T-helper 2 cell treated with Interferon-gamma antibody and Interleukin-4, amounts not matched to agents 5 μg/mL and 100 μg/mL, for 36 hours (primary cell): ENCODE measurements at regions not wholly inside any gene's neighbourhood (a gene's known extent, or its start where the extent isn't known, plus 50 kb on each side); places are given as distances from the start of the nearest gene placed in this dataset.

Source experiments
- DNase-seq: peaks from one replicate; pipeline ENCODE4 v3.0.0; 2021; ENCODE audit warnings: low spot score
- H3K27ac Mint-ChIP-seq: one replicate; pipeline ENCODE4 v1.8.0; 2021; ENCODE audit warnings: mild to moderate bottlenecking, mixed read lengths
- H3K27me3 Mint-ChIP-seq: one replicate; pipeline ENCODE4 v1.8.0; 2021; ENCODE audit warnings: low read depth, mixed read lengths
- H3K36me3 Mint-ChIP-seq: one replicate; pipeline ENCODE4 v1.8.0; 2021; ENCODE audit warnings: low read depth, mixed read lengths
- H3K4me1 Mint-ChIP-seq: one replicate; pipeline ENCODE4 v1.8.0; 2021; ENCODE audit warnings: low read depth, mixed read lengths
- H3K4me3 Mint-ChIP-seq: one replicate; pipeline ENCODE4 v1.8.0; 2022; ENCODE audit warnings: mild to moderate bottlenecking, moderate library complexity, mixed read lengths
- H3K9me3 Mint-ChIP-seq: one replicate; pipeline ENCODE4 v1.8.0; 2021; ENCODE audit warnings: mixed read lengths

DNA sequence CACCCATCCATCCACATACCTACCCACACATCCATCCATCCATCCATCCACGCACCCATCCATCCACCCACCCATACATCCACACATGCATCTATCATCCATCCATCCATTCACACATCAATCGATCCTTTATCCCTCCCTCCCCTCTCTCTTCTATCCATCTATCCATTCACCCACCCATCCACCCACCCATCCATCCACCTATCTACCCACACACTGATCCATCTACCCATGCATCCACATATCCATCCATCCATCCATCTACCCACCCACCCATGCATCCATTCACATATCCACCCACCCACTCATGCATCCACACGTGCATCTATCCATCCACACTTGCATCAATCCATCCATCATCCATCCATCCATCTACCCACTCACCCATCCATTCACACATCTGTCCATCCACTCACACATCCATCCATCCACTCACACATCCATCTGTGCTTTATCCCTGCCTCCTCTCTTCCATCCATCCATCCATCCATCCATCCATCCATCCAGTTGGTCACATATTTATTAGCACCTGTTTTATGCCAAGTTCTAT, 366.1 kb downstream of the CTTN start:
- Mint-ChIP-seq H3K4me1 (no peaks in the 10 kb centered on the region), H3K27ac (no peak overlapping the region), H3K9me3 (no peaks in the 10 kb centered on the region), H3K27me3 (no peaks in the 10 kb centered on the region), H3K4me3 (no peak overlapping the region), H3K36me3 (no peaks in the 10 kb centered on the region)
- DNase-seq, result no peak

GRCh38 chr11:70766901-70767300, 368.6 kb downstream of the CTTN start:
- Mint-ChIP-seq H3K4me1 (no peaks in the 10 kb centered on the region), H3K36me3 (no peaks in the 10 kb centered on the region), H3K9me3 (no peaks in the 10 kb centered on the region), H3K4me3 (no peak overlapping the region), H3K27ac (no peak overlapping the region), H3K27me3 (no peaks in the 10 kb centered on the region)
- DNase-seq, result no peak

DNA sequence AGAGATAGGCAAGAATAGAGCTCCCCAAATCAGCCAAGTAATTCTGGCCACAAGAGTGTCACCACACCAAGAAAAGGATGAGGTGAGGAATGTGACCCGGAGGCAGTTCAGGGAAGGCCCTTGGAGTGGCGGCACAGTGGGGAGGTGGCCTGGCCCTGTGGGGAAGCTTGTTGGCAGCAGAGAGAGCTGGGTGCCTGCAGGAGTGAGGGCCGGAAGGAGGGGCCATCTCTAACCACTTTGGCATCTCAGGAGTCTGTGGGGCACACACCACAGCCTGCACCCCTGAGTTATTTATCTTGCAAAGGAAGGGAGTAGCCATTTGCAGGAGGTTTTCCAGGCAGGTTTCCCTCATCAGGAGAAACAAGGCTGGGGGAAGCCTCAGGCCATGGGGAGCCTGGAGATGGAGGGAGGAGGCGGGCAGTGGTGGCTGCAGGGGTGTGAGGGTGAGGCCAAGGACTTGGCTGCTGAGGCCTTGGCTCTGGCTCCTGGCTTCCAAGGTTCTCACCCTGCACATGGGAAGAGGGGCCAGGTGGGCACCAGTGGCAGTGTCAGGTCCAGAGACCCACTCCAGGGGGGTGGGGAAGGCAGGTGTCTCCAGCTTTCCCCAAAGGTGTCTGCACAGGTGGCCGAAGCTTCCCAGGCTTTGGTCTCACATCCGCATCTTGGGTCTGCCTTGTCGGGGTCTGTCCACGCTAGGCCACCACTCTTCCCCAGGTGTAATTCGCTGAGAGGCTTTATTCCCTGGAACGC, 370.2 kb downstream of the CTTN start:
- Mint-ChIP-seq H3K4me1 (no peaks in the 10 kb centered on the region), H3K27me3 (no peaks in the 10 kb centered on the region), H3K27ac (no peak overlapping the region), H3K9me3 (no peaks in the 10 kb centered on the region), H3K4me3 (no peak overlapping the region), H3K36me3 (no peaks in the 10 kb centered on the region)
- DNase-seq, result no peak

DNA sequence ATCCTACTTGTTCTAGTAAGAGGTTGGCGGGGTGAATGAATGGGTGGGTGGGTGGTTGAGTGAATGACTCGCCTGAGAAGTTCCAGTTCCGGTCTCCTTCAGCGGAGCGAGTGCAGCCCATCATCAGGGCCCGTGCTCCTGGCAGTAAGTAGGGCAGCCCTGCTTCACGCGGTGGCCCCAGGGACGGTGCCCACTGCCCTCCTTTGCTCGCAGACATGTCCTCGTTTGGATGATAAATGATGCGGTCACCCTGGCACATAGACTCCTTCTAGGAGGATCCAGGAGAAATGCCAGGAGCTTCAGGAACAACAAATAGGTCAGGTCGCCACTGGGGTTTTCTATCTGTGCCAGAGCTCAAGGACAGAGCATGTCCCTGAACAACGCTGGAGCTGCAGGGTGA, 370.8 kb downstream of the CTTN start:
- H3K4me3 Mint-ChIP-seq, result no peak overlapping the region
- H3K27ac Mint-ChIP-seq, result no peak overlapping the region
- H3K9me3 Mint-ChIP-seq, result peaks cover 2% of the 10 kb centered on the region
- no peaks in the 10 kb centered on the region for H3K36me3 Mint-ChIP-seq
- H3K4me1 Mint-ChIP-seq, result no peaks in the 10 kb centered on the region
- no peak for DNase-seq
- no peaks in the 10 kb centered on the region for H3K27me3 Mint-ChIP-seq

- Mint-ChIP-seq H3K4me3 (no peak overlapping the region), H3K27me3 (no peaks in the 10 kb centered on the region), H3K27ac (no peak overlapping the region), H3K9me3 (peaks cover 3% of the 10 kb centered on the region), H3K4me1 (no peaks in the 10 kb centered on the region), H3K36me3 (no peaks in the 10 kb centered on the region)
- DNase-seq, result no peak
Observed at GRCh38 chr11:70769521-70769920, 371.2 kb downstream of the CTTN start.

DNA sequence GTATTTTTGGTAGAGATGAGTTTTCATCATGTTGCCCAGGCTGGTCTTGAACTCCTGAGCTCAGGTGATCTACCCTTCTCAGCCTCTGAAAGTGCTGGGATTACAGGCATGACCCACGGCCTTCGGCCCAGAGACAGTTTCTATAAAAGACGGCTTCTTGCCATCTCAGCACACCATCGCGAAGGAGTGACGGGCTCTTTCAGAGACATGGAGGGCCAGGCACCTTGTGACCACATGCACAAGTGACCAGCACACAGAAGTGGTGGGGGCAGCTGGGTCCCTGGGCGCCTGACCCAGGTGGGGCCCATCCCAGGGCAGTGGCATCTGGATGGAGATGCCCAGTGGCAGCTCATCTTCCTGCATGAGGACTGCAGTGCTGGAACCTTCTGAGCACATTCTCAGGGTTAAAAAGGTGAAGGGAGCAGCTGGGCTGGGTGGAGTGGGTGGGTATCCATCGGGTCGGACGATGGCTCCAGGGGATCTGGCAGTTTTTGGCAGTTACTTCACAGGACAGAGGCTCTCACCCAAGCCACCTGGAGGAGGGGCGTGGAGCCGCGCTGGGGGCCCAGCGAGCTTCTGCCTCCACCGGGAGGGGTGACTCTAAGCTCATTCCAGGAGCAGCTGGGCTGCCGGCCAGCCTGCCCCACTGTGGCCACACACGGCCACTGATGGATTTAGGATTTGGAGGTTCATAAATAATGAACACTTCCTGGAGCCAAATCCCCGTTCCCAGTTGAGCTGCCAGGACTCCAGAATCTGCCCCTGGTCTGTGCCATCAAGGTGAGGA, 373.0 kb downstream of the CTTN start:
- DNase-seq, result no peak
- Mint-ChIP-seq H3K36me3 (no peaks in the 10 kb centered on the region), H3K4me1 (no peaks in the 10 kb centered on the region), H3K27me3 (no peaks in the 10 kb centered on the region), H3K27ac (no peak overlapping the region), H3K9me3 (peaks cover 3% of the 10 kb centered on the region), H3K4me3 (no peak overlapping the region)

- Mint-ChIP-seq H3K27ac (no peak overlapping the region), H3K4me3 (no peak overlapping the region), H3K27me3 (no peaks in the 10 kb centered on the region), H3K36me3 (no peaks in the 10 kb centered on the region), H3K9me3 (peaks cover 3% of the 10 kb centered on the region), H3K4me1 (no peaks in the 10 kb centered on the region)
- no peak for DNase-seq
Observed at GRCh38 chr11:70772950-70773349, 374.6 kb downstream of the CTTN start.

DNA sequence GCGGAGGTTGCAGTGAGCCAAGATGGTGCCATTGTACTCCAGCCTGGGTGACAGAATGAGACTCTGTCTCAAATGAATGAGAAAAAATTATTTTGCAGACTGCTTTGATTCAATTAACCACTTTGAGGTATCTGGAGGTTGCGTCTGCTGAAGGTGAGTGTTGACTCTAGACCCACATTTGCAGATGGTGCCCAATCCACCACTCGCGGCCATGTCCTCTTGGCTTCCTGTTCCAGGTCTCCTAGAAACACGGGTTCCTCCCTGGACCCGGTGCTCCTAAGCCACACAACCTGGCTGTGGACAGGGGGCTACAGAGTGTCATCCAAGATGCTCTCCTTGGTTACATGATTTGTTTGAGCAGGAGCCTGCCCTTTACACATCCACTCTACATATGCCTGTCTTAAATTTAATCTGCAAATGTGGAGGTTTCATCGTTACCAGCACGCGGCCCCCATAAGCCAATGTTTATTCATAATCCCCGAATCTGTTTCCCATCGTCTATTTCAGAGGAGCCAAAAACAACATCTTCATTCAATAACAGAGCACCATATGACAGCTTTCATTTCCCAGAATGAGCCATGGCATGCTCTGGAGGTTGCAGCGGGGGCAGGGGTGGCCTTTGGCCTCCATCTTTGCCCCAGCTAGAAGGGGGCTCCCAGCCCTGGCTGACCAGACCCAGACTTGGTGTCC, 377.2 kb downstream of the CTTN start:
- H3K4me3 Mint-ChIP-seq, result no peak overlapping the region
- H3K36me3 Mint-ChIP-seq, result no peaks in the 10 kb centered on the region
- no peak overlapping the region for H3K27ac Mint-ChIP-seq
- H3K27me3 Mint-ChIP-seq, result no peaks in the 10 kb centered on the region
- DNase-seq, result no peak
- H3K9me3 Mint-ChIP-seq, result peaks cover 3% of the 10 kb centered on the region
- H3K4me1 Mint-ChIP-seq, result no peaks in the 10 kb centered on the region

DNA sequence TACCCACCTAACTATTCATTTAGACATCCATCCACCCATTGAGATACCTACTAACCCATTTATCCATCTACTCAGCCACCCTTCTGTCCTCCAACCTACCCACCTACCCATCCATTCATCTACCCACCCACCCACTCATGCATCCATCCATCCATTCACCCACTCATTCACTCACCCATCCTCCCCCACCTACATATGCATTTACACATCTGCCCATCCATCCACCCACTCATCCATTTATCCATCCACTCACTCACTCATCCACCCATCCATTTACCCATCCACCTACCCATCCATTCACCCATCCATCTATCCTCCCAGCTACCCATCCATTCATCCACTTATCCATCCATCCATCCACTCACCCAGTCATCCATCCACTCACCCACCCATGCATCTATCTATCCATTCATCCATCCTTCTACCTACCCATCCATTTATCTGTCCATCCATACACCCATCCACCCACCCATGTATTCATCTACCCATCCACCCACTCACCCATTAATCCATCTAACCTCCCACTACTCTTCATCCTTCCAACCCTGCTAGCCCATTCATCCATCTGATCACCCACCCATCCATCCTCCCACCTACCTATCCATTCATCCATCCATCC, 378.7 kb downstream of the CTTN start:
- Mint-ChIP-seq H3K27me3 (no peaks in the 10 kb centered on the region), H3K9me3 (peaks cover 3% of the 10 kb centered on the region), H3K4me1 (no peaks in the 10 kb centered on the region), H3K4me3 (no peak overlapping the region), H3K36me3 (no peaks in the 10 kb centered on the region), H3K27ac (no peak overlapping the region)
- DNase-seq, result no peak

- DNase-seq, result no peak
- no peaks in the 10 kb centered on the region for H3K27me3 Mint-ChIP-seq
- H3K36me3 Mint-ChIP-seq, result no peaks in the 10 kb centered on the region
- H3K9me3 Mint-ChIP-seq, result peaks cover 3% of the 10 kb centered on the region
- no peak overlapping the region for H3K27ac Mint-ChIP-seq
- no peak overlapping the region for H3K4me3 Mint-ChIP-seq
- no peaks in the 10 kb centered on the region for H3K4me1 Mint-ChIP-seq
Observed at GRCh38 chr11:70778883-70779282, 380.6 kb downstream of the CTTN start.

- no peaks in the 10 kb centered on the region for H3K9me3 Mint-ChIP-seq
- no peaks in the 10 kb centered on the region for H3K4me1 Mint-ChIP-seq
- no peak overlapping the region for H3K4me3 Mint-ChIP-seq
- no peak overlapping the region for H3K27ac Mint-ChIP-seq
- no peak for DNase-seq
- H3K27me3 Mint-ChIP-seq, result no peaks in the 10 kb centered on the region
- no peaks in the 10 kb centered on the region for H3K36me3 Mint-ChIP-seq
Observed at GRCh38 chr11:70779433-70780245, 381.3 kb downstream of the CTTN start.

GRCh38 chr11:70780246-70780535, 381.9 kb downstream of the CTTN start:
- no peak for DNase-seq
- H3K27ac Mint-ChIP-seq, result no peak overlapping the region
- H3K4me1 Mint-ChIP-seq, result no peaks in the 10 kb centered on the region
- H3K9me3 Mint-ChIP-seq, result no peaks in the 10 kb centered on the region
- H3K36me3 Mint-ChIP-seq, result no peaks in the 10 kb centered on the region
- H3K27me3 Mint-ChIP-seq, result no peaks in the 10 kb centered on the region
- no peak overlapping the region for H3K4me3 Mint-ChIP-seq

DNA sequence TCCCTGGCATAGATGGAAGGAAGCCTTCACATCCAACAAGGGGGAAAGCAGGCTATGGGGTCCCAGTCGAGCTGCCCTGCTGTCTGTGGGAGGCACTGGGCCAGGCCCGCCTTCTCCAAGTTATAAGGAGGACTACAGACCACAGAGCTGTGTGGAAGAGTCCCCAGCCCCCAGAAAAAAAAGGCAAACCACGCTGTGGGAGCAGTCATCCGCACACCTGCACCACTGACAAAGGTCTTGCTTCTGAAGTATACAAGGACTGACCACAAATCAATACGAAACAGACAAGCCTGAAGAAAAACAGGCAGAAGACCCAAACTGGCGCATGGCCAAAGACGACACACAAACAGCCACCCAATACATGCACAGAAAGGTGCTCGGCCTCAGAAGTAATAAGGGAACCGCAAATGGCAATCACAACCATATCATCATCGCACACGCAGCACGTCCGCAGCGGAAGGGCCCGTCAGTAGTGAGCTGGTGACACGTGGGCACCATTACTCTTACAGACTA, 384.1 kb downstream of the CTTN start:
- Mint-ChIP-seq H3K27ac (no peak overlapping the region), H3K4me3 (no peak overlapping the region), H3K4me1 (no peaks in the 10 kb centered on the region), H3K36me3 (no peaks in the 10 kb centered on the region), H3K9me3 (no peaks in the 10 kb centered on the region), H3K27me3 (no peaks in the 10 kb centered on the region)
- DNase-seq, result no peak
